K562 (cell line): ENCODE measurements at regions not wholly inside any gene's neighbourhood (a gene's known extent, or its start where the extent isn't known, plus 50 kb on each side); places are given as distances from the start of the nearest gene placed in this dataset.

Source experiments
- ATAC-seq: fragments of 200-7000 bp; cut with Tn5 transposase; 3 replicates; pipeline ENCODE4 v1.9.1; 2020; ENCODE audit warnings: moderate library complexity
- BruUV-seq: library from RNA; stranded (reverse); fragments of 400-500 nt; replicated peaks from 2 replicates; lab custom pipeline; 2021; lab: Mats Ljungman, UMichigan
- CTCF ChIA-PET: fragments of 300-600 bp; formaldehyde crosslinking; extraction: SDS; loops from one replicate; lab custom pipeline; 2021; ENCODE audit warnings: low intra/inter-chr PET ratio; lab: Yijun Ruan, JAX
- POLR2A ChIA-PET: fragments of 300-600, 350-650 bp; sonication (Branson Sonifier 250); formaldehyde crosslinking; extraction: SDS; loops from one replicate; lab custom pipeline; 2021; ENCODE audit warnings: antibody characterized with exemption, inconsistent platforms; lab: Yijun Ruan, JAX
- DNase-seq, 4 experiments: peaks; one replicate each; pipeline versions ENCODE4 v3.0.0 to v3.0.0-alpha.2; 2011 to 2018; ENCODE audit warnings: low spot score in 3 of 4, mixed read lengths in 3 of 4; ENCODE audit errors: extremely low read depth in 1 of 4
- FAIRE-seq: peaks from 2 replicates; lab custom pipeline; 2011; peaks lifted over from hg19 to GRCh38; lab: Jason Lieb, UNC
- H2AFZ ChIP-seq: 2 replicates; pipeline ENCODE4 v1.6.0; 2011; ENCODE audit warnings: low read depth, low read length, control low read depth, inconsistent platforms
- H3K27ac ChIP-seq: fragments of 200-600 bp; 3 replicates; pipeline ENCODE4 v1.8.0; 2011; ENCODE audit warnings: low read depth, mild to moderate bottlenecking, control low read depth, inconsistent platforms, low read length, moderate library complexity, mixed read lengths; ENCODE audit errors: extremely low read depth
- H3K27me3 ChIP-seq, 2 experiments: fragments of 300-600 bp in 1 of 2; 2 replicates in 1 of 2; 3 replicates in 1 of 2; pipeline versions ENCODE4 v1.6.0 to v1.8.0; 2011; ENCODE audit warnings: inconsistent platforms in 2 of 2, low read length in 2 of 2, mild to moderate bottlenecking in 1 of 2, mixed read lengths in 1 of 2, moderate library complexity in 1 of 2; ENCODE audit not compliant: control insufficient read depth in 2 of 2, insufficient read depth in 2 of 2
- H3K36me3 ChIP-seq: fragments of 300-600 bp; 3 replicates; pipeline ENCODE4 v1.8.0; 2011; ENCODE audit warnings: mild to moderate bottlenecking, low read length, inconsistent platforms; ENCODE audit not compliant: control insufficient read depth, insufficient read depth
- H3K4me1 ChIP-seq, 2 experiments: fragments of 200-600 bp in 1 of 2; replicated peaks in 1 of 2; 2 replicates in 1 of 2; 3 replicates in 1 of 2; pipeline versions ENCODE4 v1.5.1 to v1.8.0; 2011; ENCODE audit warnings: inconsistent platforms in 2 of 2, low read length in 2 of 2, mild to moderate bottlenecking in 1 of 2, mixed read lengths in 1 of 2, moderate library complexity in 1 of 2; ENCODE audit not compliant: control insufficient read depth in 2 of 2, insufficient read depth in 2 of 2
- H3K4me2 ChIP-seq: 2 replicates; pipeline ENCODE4 v1.6.1; 2011; ENCODE audit warnings: low read length, control low read depth, inconsistent platforms, mixed read lengths; ENCODE audit not compliant: insufficient read depth
- H3K4me3 ChIP-seq: fragments of 200-600 bp; sonication (generic), shearing (Covaris generic); 2 replicates; pipeline ENCODE4 v1.5.1; 2016; ENCODE audit warnings: control low read depth, inconsistent platforms
- H3K79me2 ChIP-seq: fragments of 200-600 bp; 3 replicates; pipeline ENCODE4 v1.8.0; 2011; ENCODE audit warnings: low read length, inconsistent platforms; ENCODE audit not compliant: control insufficient read depth, insufficient read depth
- H3K9ac ChIP-seq, 2 experiments: 2 replicates each; pipeline versions ENCODE4 v1.6.0 to v1.6.1; 2011; ENCODE audit warnings: low read depth in 2 of 2, low read length in 2 of 2, control low read depth in 1 of 2, inconsistent platforms in 1 of 2, mild to moderate bottlenecking in 1 of 2, mixed read lengths in 1 of 2; ENCODE audit not compliant: insufficient read depth in 1 of 2
- H3K9me1 ChIP-seq: one replicate; pipeline ENCODE4 v1.6.0; 2011; ENCODE audit warnings: inconsistent platforms, mild to moderate bottlenecking, low read length, moderate library complexity; ENCODE audit not compliant: control insufficient read depth, insufficient read depth
- H3K9me3 ChIP-seq: replicated peaks from 2 replicates; pipeline ENCODE4 v1.5.1; 2011; ENCODE audit warnings: low read depth, low read length, inconsistent platforms; ENCODE audit not compliant: control insufficient read depth, insufficient read depth
- H4K20me1 ChIP-seq: replicated peaks from 2 replicates; pipeline ENCODE4 v1.6.1; 2011; ENCODE audit warnings: low read length, inconsistent platforms, mixed read lengths; ENCODE audit not compliant: control insufficient read depth, insufficient read depth
- HIVEP1 ChIP-seq: fragments of 250-450 bp; sonication (Bioruptor Pico); IDR thresholded peaks from 2 replicates; pipeline ENCODE4 v1.4.0; 2020; ENCODE audit warnings: mild to moderate bottlenecking
- TCFL5 ChIP-seq: fragments of 250-450 bp; sonication (Bioruptor Pico); conservative IDR thresholded peaks from 2 replicates; pipeline ENCODE4 v1.6.1; 2021; ENCODE audit warnings: mild to moderate bottlenecking, moderate library complexity, matching md5 sums
- TSC22D4 ChIP-seq: fragments of 450-650 bp; IDR thresholded peaks from 2 replicates; pipeline ENCODE4 v1.6.1; 2016; ENCODE audit warnings: missing genetic modification characterization, missing biosample characterization, control low read depth
- ZBTB7A ChIP-seq: IDR thresholded peaks from 2 replicates; pipeline ENCODE4 v1.6.1; 2011; ENCODE audit warnings: low read depth, mild to moderate bottlenecking, low read length, moderate library complexity, borderline replicate concordance; ENCODE audit not compliant: control insufficient read depth
- ZZZ3 ChIP-seq: fragments of 450-650 bp; IDR thresholded peaks from 2 replicates; pipeline ENCODE4 v1.6.1; 2016; ENCODE audit warnings: antibody characterized with exemption, mild to moderate bottlenecking, moderate library complexity
- in situ Hi-C: fragments of 300-500 bp; cut with MboI; formaldehyde crosslinking; loops from 4 replicates; pipeline ENCODE4 v1.15.0; 2018; ENCODE audit warnings: inconsistent platforms, mixed read lengths
- intact Hi-C: fragments of 100-400 bp; cut with micrococcal nuclease; formaldehyde crosslinking; loops from 2 replicates; pipeline ENCODE4 v1.14.2; 2022
- TF ChIP-seq, protein P1 (sequence below), 2 experiments: IDR thresholded peaks; 2 replicates each; pipeline ENCODE4 v1.6.1; 2011; ENCODE audit warnings: borderline replicate concordance in 1 of 2, control low read depth in 1 of 2, low read depth in 1 of 2, low read length in 1 of 2, mild to moderate bottlenecking in 1 of 2, mixed read lengths in 1 of 2, moderate library complexity in 1 of 2; ENCODE audit not compliant: insufficient read depth in 1 of 2, insufficient read length in 1 of 2, poor library complexity in 1 of 2, severe bottlenecking in 1 of 2; ENCODE audit errors: extremely low read depth in 1 of 2

DNA sequence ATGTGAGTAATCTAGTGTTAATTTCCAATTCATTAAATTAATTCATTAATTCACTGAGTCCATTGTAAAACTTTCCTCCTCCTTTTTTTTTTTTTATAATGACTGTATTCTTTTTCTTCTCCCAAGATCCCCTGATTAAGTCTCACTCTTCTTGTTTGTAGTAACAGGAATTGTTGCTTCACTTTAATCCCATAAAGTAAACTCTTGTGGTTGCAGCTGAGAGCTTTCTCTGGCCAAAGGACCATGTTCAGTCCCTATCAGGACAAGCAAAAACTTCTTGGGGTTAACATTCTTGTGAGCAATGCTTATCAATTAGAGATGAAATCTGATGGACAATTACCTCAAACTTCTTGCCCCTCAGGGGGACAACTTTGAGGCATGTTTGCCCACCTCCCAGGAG lies 400.2 kb upstream of the SPHKAP start:
- no peaks in the 10 kb centered on the region for H3K4me1 ChIP-seq
- no peaks in the 10 kb centered on the region for H4K20me1 ChIP-seq
- no peaks in the 10 kb centered on the region for H3K9me3 ChIP-seq
- ATAC-seq (no peak), DNase-seq (no peak), FAIRE-seq (no peak)
- ChIA-PET POLR2A (no interaction called here), CTCF (no interaction called here)
- TF ChIP-seq TSC22D4 (tag) (no peak), HIVEP1 (CRISPR knock-in tag) (no peak), ZBTB7A (no peak), TCFL5 (CRISPR knock-in tag) (no peak), ZZZ3 (no peak)
- TF ChIP-seq, protein P1, sequence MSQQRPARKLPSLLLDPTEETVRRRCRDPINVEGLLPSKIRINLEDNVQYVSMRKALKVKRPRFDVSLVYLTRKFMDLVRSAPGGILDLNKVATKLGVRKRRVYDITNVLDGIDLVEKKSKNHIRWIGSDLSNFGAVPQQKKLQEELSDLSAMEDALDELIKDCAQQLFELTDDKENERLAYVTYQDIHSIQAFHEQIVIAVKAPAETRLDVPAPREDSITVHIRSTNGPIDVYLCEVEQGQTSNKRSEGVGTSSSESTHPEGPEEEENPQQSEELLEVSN (IDR thresholded peaks at IDR 0.05; ENCODE audit: borderline replicate concordance in 1 of 2, extremely low read depth in 1 of 2, insufficient read depth in 1 of 2, insufficient read length in 1 of 2, low read depth in 1 of 2, low read length in 1 of 2, poor library complexity in 1 of 2, severe bottlenecking in 1 of 2) = no peak
- no peaks in the 10 kb centered on the region for H3K36me3 ChIP-seq
- no peak overlapping the region for H3K4me3 ChIP-seq
- no peak overlapping the region for H3K4me2 ChIP-seq
- no peak overlapping the region for H2AFZ ChIP-seq
- in situ Hi-C loops = no loop called here
- H3K27ac ChIP-seq = no peak overlapping the region
- no peak overlapping the region for H3K9ac ChIP-seq
- no peaks in the 10 kb centered on the region for H3K27me3 ChIP-seq
- H3K9me1 ChIP-seq = no peaks in the 10 kb centered on the region
- intact Hi-C loops = no loop called here
- H3K79me2 ChIP-seq = no peaks in the 10 kb centered on the region
- BruUV-seq = no TSS peak
